DND-41 (cell line): ENCODE measurements at regions not wholly inside any gene's neighbourhood (a gene's known extent, or its start where the extent isn't known, plus 50 kb on each side); places are given as distances from the start of the nearest gene placed in this dataset.

Source experiments
- EZH2 ChIP-seq: IDR thresholded peaks from 3 replicates; pipeline ENCODE4 v1.6.1; 2012; ENCODE audit warnings: borderline replicate concordance, low read depth, mild to moderate bottlenecking, moderate library complexity, low read length, inconsistent platforms; ENCODE audit not compliant: severe bottlenecking
- TF ChIP-seq, protein P1 (sequence below): IDR thresholded peaks from 2 replicates; pipeline ENCODE4 v1.5.1; 2012; ENCODE audit warnings: borderline replicate concordance, low read length, moderate library complexity, mild to moderate bottlenecking; ENCODE audit not compliant: poor library complexity, severe bottlenecking; ENCODE audit errors: extremely low read depth

- TF ChIP-seq, protein P1, sequence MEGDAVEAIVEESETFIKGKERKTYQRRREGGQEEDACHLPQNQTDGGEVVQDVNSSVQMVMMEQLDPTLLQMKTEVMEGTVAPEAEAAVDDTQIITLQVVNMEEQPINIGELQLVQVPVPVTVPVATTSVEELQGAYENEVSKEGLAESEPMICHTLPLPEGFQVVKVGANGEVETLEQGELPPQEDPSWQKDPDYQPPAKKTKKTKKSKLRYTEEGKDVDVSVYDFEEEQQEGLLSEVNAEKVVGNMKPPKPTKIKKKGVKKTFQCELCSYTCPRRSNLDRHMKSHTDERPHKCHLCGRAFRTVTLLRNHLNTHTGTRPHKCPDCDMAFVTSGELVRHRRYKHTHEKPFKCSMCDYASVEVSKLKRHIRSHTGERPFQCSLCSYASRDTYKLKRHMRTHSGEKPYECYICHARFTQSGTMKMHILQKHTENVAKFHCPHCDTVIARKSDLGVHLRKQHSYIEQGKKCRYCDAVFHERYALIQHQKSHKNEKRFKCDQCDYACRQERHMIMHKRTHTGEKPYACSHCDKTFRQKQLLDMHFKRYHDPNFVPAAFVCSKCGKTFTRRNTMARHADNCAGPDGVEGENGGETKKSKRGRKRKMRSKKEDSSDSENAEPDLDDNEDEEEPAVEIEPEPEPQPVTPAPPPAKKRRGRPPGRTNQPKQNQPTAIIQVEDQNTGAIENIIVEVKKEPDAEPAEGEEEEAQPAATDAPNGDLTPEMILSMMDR: no peak
- no peak for TF ChIP-seq EZH2
Observed at GRCh38 chr9:24298912-24299311, 246.8 kb downstream of the IZUMO3 start.
